Left hindlimb (tissue), 1 donor: ENCODE measurements at regions not wholly inside any gene's neighbourhood (a gene's known extent, or its start where the extent isn't known, plus 50 kb on each side); places are given as distances from the start of the nearest gene placed in this dataset.
"Not testable (repeated sequence)": the region's sequence is repeated elsewhere in the genome, so short reads cannot be mapped to it uniquely, and the experiment has no call there.

Experiments
- DNase-seq: peaks from one replicate; pipeline ENCODE4 v3.0.0-alpha.2; 2018

- DNase-seq = not testable (repeated sequence)
These were observed 128.5 kb downstream of the ART5 start for GRCh38 chr11:3513311-3513710.

GRCh38 chr11:3512751-3513150, 129.0 kb downstream of the ART5 start:
- not testable (repeated sequence) for DNase-seq

- not testable (repeated sequence) for DNase-seq
These were observed 129.6 kb downstream of the ART5 start for GRCh38 chr11:3512133-3512703.

DNA sequence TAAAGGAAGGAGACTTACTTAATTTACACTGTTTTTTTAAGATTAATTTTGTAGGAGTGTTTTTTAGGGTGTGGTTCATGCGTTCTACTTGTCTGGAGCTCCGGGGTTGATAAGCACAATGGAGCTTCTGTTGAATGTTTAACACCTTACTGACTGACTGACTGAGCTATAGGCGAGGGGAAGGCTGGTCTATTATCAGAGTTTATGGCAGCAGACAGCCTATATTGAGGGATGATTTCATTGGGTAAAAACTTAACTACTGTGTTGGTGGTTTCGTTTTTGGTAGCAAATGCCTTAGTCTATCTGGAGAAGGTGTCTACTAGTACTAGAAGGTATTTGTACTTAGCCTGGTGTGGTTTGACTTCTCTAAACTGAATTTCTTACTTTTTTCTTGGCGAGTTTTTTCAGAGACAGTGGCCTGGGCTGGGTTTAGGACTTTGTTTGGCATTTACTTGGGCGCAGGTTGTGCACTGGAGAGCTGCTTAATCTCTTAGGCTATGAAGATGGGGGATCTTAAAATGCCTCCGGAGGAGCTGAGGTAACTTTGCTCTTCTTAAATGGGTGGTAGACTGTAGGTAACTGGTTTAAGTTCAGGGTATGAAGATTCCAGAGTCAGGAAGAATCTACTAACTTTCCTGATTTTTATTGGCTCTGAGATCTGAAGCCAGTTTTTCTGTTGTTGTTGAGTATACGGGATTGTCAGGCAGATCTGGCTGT, 130.2 kb downstream of the ART5 start:
- DNase-seq = not testable (repeated sequence)

- DNase-seq = not testable (repeated sequence)
These were observed 130.6 kb upstream of the ZNF195 start for GRCh38 chr11:3509563-3509962.

- DNase-seq = not testable (repeated sequence)
These were observed 120.3 kb upstream of the ZNF195 start for GRCh38 chr11:3499198-3499597.

DNA sequence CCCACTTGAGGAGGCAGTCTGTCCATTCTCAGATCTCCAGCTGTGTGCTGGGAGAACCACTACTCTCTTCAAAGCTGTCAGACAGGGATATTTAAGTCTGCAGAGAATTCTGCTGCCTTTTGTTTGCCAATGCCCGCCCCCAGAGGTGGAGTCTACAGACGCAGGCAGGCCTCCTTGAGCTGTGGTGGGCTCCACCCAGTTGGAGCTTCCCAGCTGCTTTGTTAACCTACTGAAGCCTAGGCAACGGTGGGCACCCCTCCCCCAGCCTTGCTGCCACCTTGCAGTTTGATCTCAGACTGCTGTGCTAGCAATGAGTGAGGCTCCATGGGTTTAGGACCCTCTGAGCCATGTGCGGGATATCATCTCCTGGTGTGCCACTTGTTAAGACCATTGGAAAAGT, 119.4 kb upstream of the ZNF195 start:
- not testable (repeated sequence) for DNase-seq

- DNase-seq = not testable (repeated sequence)
These were observed 114.2 kb upstream of the ZNF195 start for GRCh38 chr11:3493152-3493551.

DNA sequence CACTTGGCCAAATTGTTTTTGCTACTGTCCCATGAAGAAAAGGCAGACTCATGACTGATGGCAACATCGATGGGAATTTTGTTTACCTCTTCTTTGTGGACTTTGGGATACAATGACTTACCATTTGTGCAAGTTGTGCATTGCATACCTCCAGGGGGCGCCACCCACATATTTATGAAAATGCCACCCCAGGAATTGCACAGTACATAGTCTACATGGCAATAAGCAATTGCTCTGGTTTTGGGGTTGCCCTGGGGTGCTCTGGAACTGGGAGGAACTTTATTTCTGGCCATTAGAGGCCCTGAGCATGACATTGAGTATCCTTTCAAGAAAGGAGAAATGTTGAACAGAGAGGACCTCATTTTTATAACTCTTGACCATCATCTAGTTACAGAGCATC, 109.1 kb upstream of the ZNF195 start:
- DNase-seq = not testable (repeated sequence)

DNA sequence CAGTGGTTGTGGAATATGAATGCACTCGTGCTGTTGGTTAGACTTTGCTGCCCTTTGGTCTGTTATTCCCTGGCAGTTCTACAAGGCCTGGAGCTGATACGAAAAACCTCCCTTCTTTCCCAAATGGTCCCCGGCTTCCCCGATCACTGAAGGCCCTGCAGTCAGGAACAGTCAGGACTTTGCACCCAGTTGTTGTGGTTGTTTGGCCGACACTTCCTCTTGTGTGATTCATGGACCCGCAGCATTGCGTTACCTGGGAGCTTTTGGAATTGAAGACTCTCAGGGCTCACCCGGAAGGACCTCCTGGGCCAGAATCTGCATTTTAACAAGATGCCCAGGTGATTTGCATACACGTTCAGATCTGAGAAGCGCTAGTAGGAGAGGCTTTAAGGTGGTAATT, 106.8 kb upstream of the ZNF195 start:
- not testable (repeated sequence) for DNase-seq

- DNase-seq = not testable (repeated sequence)
These were observed 98.3 kb upstream of the ZNF195 start for GRCh38 chr11:3476937-3477885.

GRCh38 chr11:3476084-3476936, 97.4 kb upstream of the ZNF195 start:
- DNase-seq = not testable (repeated sequence)

DNA sequence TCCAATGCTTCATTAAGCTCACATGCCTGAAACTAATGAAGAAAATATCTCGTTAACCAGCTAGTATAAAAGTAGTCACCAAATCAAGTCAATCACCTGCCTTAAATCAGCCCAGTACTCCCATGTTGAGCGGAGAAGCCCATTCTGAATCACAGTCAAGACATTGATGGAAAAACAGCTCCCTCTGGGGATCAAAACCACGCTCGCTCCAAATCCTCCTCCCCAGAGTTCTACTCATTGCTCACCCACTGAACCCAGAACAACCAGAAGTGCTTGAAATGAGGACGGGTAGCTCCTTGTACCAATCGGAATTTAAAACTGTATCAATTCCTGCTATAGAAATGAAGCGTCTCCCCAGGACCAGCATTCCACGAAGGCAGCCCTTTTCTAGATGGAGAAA, 90.0 kb upstream of the ZNF195 start:
- not testable (repeated sequence) for DNase-seq

DNA sequence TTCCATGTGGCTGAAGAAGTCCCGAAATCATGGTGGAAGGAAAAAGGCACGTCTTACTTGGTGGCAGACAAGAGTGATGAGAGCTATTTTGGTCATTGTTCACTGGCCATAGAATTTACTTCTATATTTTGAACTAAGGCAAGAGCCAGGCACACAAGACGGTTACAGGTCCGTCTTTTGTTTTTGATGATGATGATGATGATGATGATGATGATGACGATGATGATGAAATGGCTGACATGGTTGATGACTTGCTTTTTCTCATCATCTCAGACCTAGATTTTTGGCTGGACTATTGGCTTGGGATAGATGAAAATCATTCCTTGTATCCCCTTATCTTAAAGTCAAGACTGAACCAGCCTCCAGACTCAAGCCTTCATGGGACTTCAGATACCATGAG, 88.7 kb upstream of the ZNF195 start:
- not testable (repeated sequence) for DNase-seq

DNA sequence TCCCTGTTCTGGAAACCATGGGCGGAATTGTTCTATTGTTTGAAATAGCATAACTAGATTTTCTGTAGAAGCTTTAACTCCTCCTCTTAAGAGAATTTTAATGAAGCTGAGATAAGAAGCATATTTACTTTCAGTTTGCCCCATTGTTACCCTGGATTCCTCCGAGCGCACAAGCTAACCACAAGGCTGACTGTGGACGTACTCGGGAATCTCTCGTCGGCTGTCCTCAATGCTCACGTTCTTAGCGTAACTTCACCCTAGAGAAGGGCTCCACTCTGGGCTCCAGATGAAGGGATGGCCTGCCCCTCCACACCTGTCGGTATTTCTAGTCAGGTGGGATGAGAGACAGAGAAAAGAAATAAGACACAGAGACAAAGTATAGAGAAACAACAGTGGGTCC, 76.7 kb upstream of the ZNF195 start:
- DNase-seq = not testable (repeated sequence)

GRCh38 chr11:3454844-3455243, 75.9 kb upstream of the ZNF195 start:
- DNase-seq = not testable (repeated sequence)

- not testable (repeated sequence) for DNase-seq
These were observed 74.8 kb upstream of the ZNF195 start for GRCh38 chr11:3453596-3454256.

GRCh38 chr11:3450822-3451221, 71.9 kb upstream of the ZNF195 start:
- DNase-seq = not testable (repeated sequence)

- not testable (repeated sequence) for DNase-seq
These were observed 66.6 kb upstream of the ZNF195 start for GRCh38 chr11:3445535-3445934.

- not testable (repeated sequence) for DNase-seq
These were observed 65.4 kb upstream of the ZNF195 start for GRCh38 chr11:3444420-3444744.

DNA sequence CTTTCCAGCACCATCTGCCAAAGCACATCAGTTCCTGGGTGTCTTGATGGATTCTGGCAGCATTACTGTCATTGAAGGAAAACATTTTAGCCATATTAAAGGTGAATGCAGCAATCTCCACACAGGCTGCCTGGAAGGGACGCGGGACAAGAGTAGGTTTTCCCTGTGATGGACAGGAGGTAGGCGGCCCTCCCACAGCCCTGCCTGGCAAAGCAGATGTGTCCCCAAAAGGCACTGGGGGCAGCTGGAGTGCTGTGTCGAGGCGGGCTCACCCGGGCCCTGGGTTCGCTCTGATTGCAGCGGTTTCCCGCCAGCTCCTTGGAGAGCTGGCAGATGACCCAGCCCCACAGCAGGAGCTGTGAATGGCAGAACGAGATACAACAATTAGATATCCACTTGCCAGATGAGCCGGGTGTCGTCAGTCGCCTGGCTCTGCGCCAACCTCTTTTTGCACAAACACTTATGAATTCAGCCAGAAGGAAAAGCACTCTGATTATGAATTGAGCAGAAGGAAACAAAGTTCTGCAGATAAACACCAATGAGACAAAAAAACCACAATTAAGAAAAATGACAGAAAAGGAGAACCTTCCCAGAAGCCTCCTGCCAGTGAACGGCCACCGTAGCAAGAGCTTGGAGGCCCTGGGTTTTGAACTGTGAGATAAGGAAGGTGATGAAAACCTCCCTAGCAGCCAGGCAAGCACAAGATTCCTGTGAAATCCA, 64.9 kb upstream of the ZNF195 start:
- DNase-seq = peak; percentile 33
